GM23338 (cell line): ENCODE measurements at regions not wholly inside any gene's neighbourhood (a gene's known extent, or its start where the extent isn't known, plus 50 kb on each side); places are given as distances from the start of the nearest gene placed in this dataset.

Experiments used
- EZH2 ChIP-seq: fragments of 200-600 bp; sonication (generic); IDR thresholded peaks from one replicate; pipeline ENCODE4 v1.8.0; 2017; ENCODE audit warnings: antibody characterized with exemption, mild to moderate bottlenecking, low read depth; ENCODE audit not compliant: unreplicated experiment
- EZH2phosphoT487 ChIP-seq: fragments of 200-600 bp; sonication (generic); IDR thresholded peaks from one replicate; pipeline ENCODE4 v1.8.1; 2018; ENCODE audit warnings: antibody characterized with exemption; ENCODE audit not compliant: unreplicated experiment
- TF ChIP-seq, protein P1 (sequence below), 2 experiments: fragments of 200-600 bp in 1 of 2; sonication (generic) in 1 of 2; conservative IDR thresholded peaks; 2 replicates each; pipeline versions ENCODE4 v1.5.1 to v1.6.1; 2016 to 2017; ENCODE audit warnings: antibody characterized with exemption in 2 of 2, low read depth in 2 of 2, mild to moderate bottlenecking in 2 of 2, moderate library complexity in 1 of 2

DNA sequence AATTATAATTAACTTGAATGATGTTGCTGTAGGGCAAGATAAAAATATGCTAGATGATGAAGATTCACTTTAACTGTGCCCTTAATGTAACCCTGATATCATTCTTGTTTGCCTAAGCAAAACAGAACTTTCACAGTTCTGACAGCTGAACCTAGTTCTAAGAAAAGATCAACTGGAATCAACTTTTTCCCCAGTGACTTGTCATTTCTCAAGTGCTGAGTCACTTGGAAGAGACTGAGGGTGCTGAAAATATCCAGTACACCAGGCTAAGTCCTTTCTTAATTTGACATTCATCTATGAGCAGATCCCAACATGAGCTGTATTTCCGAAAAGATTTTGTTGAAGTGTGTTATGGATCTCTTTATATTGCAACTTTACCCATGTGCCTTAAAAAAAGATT lies 140.4 kb downstream of the MID1IP1 start:
- TF ChIP-seq, protein P1, sequence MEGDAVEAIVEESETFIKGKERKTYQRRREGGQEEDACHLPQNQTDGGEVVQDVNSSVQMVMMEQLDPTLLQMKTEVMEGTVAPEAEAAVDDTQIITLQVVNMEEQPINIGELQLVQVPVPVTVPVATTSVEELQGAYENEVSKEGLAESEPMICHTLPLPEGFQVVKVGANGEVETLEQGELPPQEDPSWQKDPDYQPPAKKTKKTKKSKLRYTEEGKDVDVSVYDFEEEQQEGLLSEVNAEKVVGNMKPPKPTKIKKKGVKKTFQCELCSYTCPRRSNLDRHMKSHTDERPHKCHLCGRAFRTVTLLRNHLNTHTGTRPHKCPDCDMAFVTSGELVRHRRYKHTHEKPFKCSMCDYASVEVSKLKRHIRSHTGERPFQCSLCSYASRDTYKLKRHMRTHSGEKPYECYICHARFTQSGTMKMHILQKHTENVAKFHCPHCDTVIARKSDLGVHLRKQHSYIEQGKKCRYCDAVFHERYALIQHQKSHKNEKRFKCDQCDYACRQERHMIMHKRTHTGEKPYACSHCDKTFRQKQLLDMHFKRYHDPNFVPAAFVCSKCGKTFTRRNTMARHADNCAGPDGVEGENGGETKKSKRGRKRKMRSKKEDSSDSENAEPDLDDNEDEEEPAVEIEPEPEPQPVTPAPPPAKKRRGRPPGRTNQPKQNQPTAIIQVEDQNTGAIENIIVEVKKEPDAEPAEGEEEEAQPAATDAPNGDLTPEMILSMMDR (conservative IDR thresholded peaks at IDR 0.05; ENCODE audit: low read depth in 2 of 2), result no peak
- TF ChIP-seq EZH2 (no peak), EZH2phosphoT487 (no peak)
